NCI-H1694 treated with DMSO at 0.1 percent for 48 hours (cell line): ENCODE measurements at regions not wholly inside any gene's neighbourhood (a gene's known extent, or its start where the extent isn't known, plus 50 kb on each side); places are given as distances from the start of the nearest gene placed in this dataset.

Source experiments
- DNase-seq: peaks from one replicate; lab custom pipeline; 2025; lab: John Stamatoyannopoulos, UW

GRCh38 chr6:169906688-169907418, 155.4 kb downstream of the ERMARD start:
- no peak for DNase-seq

GRCh38 chr6:169906004-169906687, 154.7 kb downstream of the ERMARD start:
- peak; percentile 25 for DNase-seq

GRCh38 chr6:169905041-169905807, 153.8 kb downstream of the ERMARD start:
- DNase-seq: no peak

GRCh38 chr6:169904051-169904922, 152.9 kb downstream of the ERMARD start:
- DNase-seq: no peak

GRCh38 chr6:169903122-169903521, 151.7 kb downstream of the ERMARD start:
- DNase-seq: no peak

- no peak for DNase-seq
Observed at GRCh38 chr6:169902604-169903003, 151.2 kb downstream of the ERMARD start.

- no peak for DNase-seq
Observed at GRCh38 chr6:169902070-169902469, 150.6 kb downstream of the ERMARD start.

- DNase-seq: no peak
Observed at GRCh38 chr6:169899481-169900145, 148.2 kb downstream of the ERMARD start.

GRCh38 chr6:169898788-169899480, 147.5 kb downstream of the ERMARD start:
- no peak for DNase-seq

GRCh38 chr6:169897601-169898358, 146.4 kb downstream of the ERMARD start:
- no peak for DNase-seq

- no peak for DNase-seq
Observed at GRCh38 chr6:169896826-169897456, 145.5 kb downstream of the ERMARD start.

GRCh38 chr6:169895926-169896761, 144.7 kb downstream of the ERMARD start:
- no peak for DNase-seq

GRCh38 chr6:169895000-169895759, 143.8 kb downstream of the ERMARD start:
- DNase-seq: no peak

GRCh38 chr6:169894377-169894960, 143.0 kb downstream of the ERMARD start:
- no peak for DNase-seq

GRCh38 chr6:169893624-169894023, 142.2 kb downstream of the ERMARD start:
- DNase-seq: no peak

GRCh38 chr6:169891846-169892245, 140.4 kb downstream of the ERMARD start:
- DNase-seq: no peak

GRCh38 chr6:169891421-169891820, 140.0 kb downstream of the ERMARD start:
- DNase-seq: no peak
